Adrenal gland (tissue), 5 donors: ENCODE measurements at regions not wholly inside any gene's neighbourhood (a gene's known extent, or its start where the extent isn't known, plus 50 kb on each side); places are given as distances from the start of the nearest gene placed in this dataset.

Experiments
- POLR2A ChIP-seq, 2 donors: fragments of 450-650 bp; IDR thresholded peaks; one replicate each; pipeline ENCODE4 v1.6.1; 2017; ENCODE audit warnings: antibody characterized with exemption in 2 of 2, mild to moderate bottlenecking in 2 of 2, moderate library complexity in 1 of 2
- TF ChIP-seq, protein P1 (sequence below), 6 experiments: fragments of 450-650 bp in 4 of 6; fragments of 200-600 bp in 2 of 6; sonication (generic) in 1 of 6; IDR thresholded peaks; 1 replicate in 5 of 6; 2 replicates in 1 of 6; pipeline versions ENCODE4 v1.5.1 to v1.8.0; 2016 to 2021; ENCODE audit warnings: antibody characterized with exemption in 6 of 6, mild to moderate bottlenecking in 2 of 6, moderate library complexity in 1 of 6
- donor health status: DM: no; HTN: no; CAD: no.

DNA sequence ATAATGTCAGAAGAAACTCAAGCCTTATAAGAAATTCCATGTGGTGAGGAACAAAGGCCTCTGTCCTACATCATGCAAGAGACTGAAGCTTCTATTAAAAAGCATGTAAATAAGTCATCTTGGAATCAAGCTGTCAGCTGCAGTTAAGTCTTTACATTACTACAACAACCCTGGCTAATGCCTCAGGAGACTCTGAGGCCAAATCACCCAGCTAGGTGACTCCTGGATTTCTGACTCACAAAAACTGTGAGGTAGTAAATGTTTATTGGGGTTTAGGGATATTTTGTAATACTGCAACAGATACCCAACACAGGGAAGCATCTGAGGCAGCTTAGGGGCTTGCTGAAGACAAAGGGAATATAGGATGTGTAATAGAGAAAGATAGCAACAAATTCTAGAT, 89.6 kb downstream of the C11orf87 start:
- no peak for TF ChIP-seq POLR2A (IDR thresholded peaks at IDR 0.05)
- TF ChIP-seq, protein P1, sequence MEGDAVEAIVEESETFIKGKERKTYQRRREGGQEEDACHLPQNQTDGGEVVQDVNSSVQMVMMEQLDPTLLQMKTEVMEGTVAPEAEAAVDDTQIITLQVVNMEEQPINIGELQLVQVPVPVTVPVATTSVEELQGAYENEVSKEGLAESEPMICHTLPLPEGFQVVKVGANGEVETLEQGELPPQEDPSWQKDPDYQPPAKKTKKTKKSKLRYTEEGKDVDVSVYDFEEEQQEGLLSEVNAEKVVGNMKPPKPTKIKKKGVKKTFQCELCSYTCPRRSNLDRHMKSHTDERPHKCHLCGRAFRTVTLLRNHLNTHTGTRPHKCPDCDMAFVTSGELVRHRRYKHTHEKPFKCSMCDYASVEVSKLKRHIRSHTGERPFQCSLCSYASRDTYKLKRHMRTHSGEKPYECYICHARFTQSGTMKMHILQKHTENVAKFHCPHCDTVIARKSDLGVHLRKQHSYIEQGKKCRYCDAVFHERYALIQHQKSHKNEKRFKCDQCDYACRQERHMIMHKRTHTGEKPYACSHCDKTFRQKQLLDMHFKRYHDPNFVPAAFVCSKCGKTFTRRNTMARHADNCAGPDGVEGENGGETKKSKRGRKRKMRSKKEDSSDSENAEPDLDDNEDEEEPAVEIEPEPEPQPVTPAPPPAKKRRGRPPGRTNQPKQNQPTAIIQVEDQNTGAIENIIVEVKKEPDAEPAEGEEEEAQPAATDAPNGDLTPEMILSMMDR (IDR thresholded peaks at IDR 0.05), result no peak
